ENCODE measurements at regions not wholly inside any gene's neighbourhood (a gene's known extent, or its start where the extent isn't known, plus 50 kb on each side); places are given as distances from the start of the nearest gene placed in this dataset.

DNA sequence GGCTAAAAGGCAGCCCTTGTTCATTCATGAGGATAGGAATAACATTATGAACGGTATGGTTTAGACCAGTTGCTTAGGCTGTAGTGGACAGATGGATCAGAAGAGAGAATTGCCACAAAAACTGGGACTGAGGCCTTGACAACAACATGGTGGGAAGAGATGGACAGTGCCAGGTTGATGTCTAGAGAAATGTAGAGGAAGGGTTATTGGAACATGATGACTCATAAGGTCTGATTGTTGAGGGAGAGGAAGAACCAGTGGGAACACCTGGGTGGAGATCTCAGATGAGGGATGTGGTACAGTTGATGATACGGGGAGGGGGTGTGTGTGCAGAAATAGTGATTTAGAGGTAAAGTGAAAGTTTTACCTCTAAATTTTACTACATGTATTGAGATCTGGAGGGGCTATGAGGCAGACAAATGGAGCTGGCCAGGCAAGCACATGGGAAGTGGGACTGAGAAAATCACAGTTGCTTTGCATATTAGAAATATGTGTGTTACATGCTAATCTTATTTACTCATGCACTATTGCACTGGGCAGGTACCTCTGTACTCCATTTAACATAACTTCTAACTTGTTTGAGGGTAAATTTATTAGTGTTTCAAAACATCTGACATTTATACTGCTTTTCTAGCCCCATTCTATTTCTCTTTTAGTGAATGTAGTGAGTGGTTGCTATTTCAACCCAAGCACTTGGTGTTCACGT is 65.6 kb downstream of the PLCE1 start:
- TF ChIP-seq POLR2A (IDR thresholded peaks at IDR 0.05; ENCODE audit: low read depth, low read length) (no peak), POLR2AphosphoS5 (IDR thresholded peaks at IDR 0.05; ENCODE audit: low read depth, low read length) (no peak)
